GM12878 (cell line): ENCODE measurements at regions not wholly inside any gene's neighbourhood (a gene's known extent, or its start where the extent isn't known, plus 50 kb on each side); places are given as distances from the start of the nearest gene placed in this dataset.

Source experiments
- ATAC-seq: fragments of 200-7000 bp; cut with Tn5 transposase; 3 replicates; pipeline ENCODE4 v1.9.1; 2020; ENCODE audit warnings: mild to moderate bottlenecking, moderate library complexity
- BruUV-seq: library from RNA; stranded (reverse); fragments of 400-500 nt; replicated peaks from 2 replicates; lab custom pipeline; 2021; lab: Mats Ljungman, UMichigan
- CTCF ChIA-PET: fragments of 300-600 bp; sonication (Branson Sonifier 250); formaldehyde crosslinking; extraction: SDS; loops from one replicate; lab custom pipeline; 2021; ENCODE audit warnings: inconsistent platforms; lab: Yijun Ruan, JAX
- POLR2A ChIA-PET: fragments of 350-600 bp; formaldehyde crosslinking; extraction: SDS; loops from one replicate; lab custom pipeline; 2021; ENCODE audit warnings: inconsistent platforms; lab: Charles Lee
- RAD21 ChIA-PET: fragments of 300-600 bp; sonication (Branson Sonifier 250); formaldehyde crosslinking; loops from one replicate; lab custom pipeline; 2023; ENCODE audit warnings: antibody characterized with exemption; ENCODE audit not compliant: unreplicated experiment; lab: Charles Lee
- SMC1A ChIA-PET: fragments of 300-600 bp; sonication (Branson Sonifier 250); formaldehyde crosslinking; loops from one replicate; lab custom pipeline; 2023; ENCODE audit not compliant: unreplicated experiment, uncharacterized antibody; lab: Charles Lee
- DNase-seq: peaks from one replicate; pipeline ENCODE4 v3.0.0-alpha.2; 2011; ENCODE audit warnings: low read depth, low spot score
- FAIRE-seq: peaks from 3 replicates; lab custom pipeline; 2011; peaks lifted over from hg19 to GRCh38; lab: Jason Lieb, UNC
- H2AFZ ChIP-seq: 2 replicates; pipeline ENCODE4 v1.6.0; 2011; ENCODE audit warnings: low read depth, low read length, control low read depth; ENCODE audit not compliant: control insufficient read depth
- H3K27ac ChIP-seq: 2 replicates; pipeline ENCODE4 v1.5.1; 2011; ENCODE audit warnings: control low read depth; ENCODE audit not compliant: control insufficient read depth, insufficient read depth
- H3K27me3 ChIP-seq, 2 experiments: replicated peaks in 1 of 2; 2 replicates each; pipeline versions ENCODE4 v1.6.0 to v1.6.1; 2011; ENCODE audit warnings: low read length in 1 of 2; ENCODE audit not compliant: control insufficient read depth in 2 of 2, insufficient read depth in 2 of 2
- H3K36me3 ChIP-seq, 2 experiments: 2 replicates each; pipeline ENCODE4 v1.5.1; 2011; ENCODE audit warnings: low read length in 1 of 2; ENCODE audit not compliant: control insufficient read depth in 2 of 2, insufficient read depth in 2 of 2
- H3K4me1 ChIP-seq: 2 replicates; pipeline ENCODE4 v1.6.1; 2011; ENCODE audit warnings: mild to moderate bottlenecking, low read length, moderate library complexity, mixed read lengths; ENCODE audit not compliant: control insufficient read depth, insufficient read depth
- H3K4me2 ChIP-seq: 2 replicates; pipeline ENCODE4 v1.6.0; 2011; ENCODE audit warnings: control low read depth; ENCODE audit not compliant: control insufficient read depth, insufficient read depth
- H3K4me3 ChIP-seq: fragments of 200-600 bp; sonication (generic); 2 replicates; pipeline ENCODE4 v1.5.1; 2016
- H3K79me2 ChIP-seq: 2 replicates; pipeline ENCODE4 v1.6.0; 2011; ENCODE audit warnings: low read length; ENCODE audit not compliant: control insufficient read depth, insufficient read depth
- H3K9ac ChIP-seq: 2 replicates; pipeline ENCODE4 v1.8.0; 2011; ENCODE audit warnings: low read length, control low read depth, mixed read lengths; ENCODE audit not compliant: control insufficient read depth, insufficient read depth
- H3K9me3 ChIP-seq: replicated peaks from 3 replicates; pipeline ENCODE4 v1.5.1; 2011; ENCODE audit warnings: mild to moderate bottlenecking, low read length; ENCODE audit not compliant: control insufficient read depth, insufficient read depth
- H4K20me1 ChIP-seq: 2 replicates; pipeline ENCODE4 v1.6.0; 2011; ENCODE audit not compliant: control insufficient read depth, insufficient read depth
- CBFB ChIP-seq: IDR thresholded peaks from 2 replicates; pipeline ENCODE4 v1.6.1; 2016; ENCODE audit warnings: antibody characterized with exemption, low read depth
- HDAC6 ChIP-seq: fragments of 200-600 bp; sonication (generic); IDR thresholded peaks from one replicate; pipeline ENCODE4 v1.8.0; 2017; ENCODE audit warnings: antibody characterized with exemption; ENCODE audit not compliant: unreplicated experiment
- IRF4 ChIP-seq: IDR thresholded peaks from 2 replicates; pipeline ENCODE4 v1.6.1; 2011; ENCODE audit warnings: low read depth, low read length
- KDM1A ChIP-seq: fragments of 200-600 bp; sonication (generic); IDR thresholded peaks from 2 replicates; pipeline ENCODE4 v1.6.1; 2016; ENCODE audit warnings: borderline replicate concordance
- MYB ChIP-seq: fragments of 150-350 bp; IDR thresholded peaks from 2 replicates; pipeline ENCODE4 v1.6.1; 2014; ENCODE audit warnings: mild to moderate bottlenecking, low read depth, low read length, borderline replicate concordance
- NBN ChIP-seq: fragments of 450-650 bp; IDR thresholded peaks from 2 replicates; pipeline ENCODE4 v1.6.1; 2016
- RBBP5 ChIP-seq: fragments of 200-600 bp; sonication (generic); conservative IDR thresholded peaks from 2 replicates; pipeline ENCODE4 v1.6.1; 2016
- SIX5 ChIP-seq: IDR thresholded peaks from 2 replicates; pipeline ENCODE4 v1.6.1; 2011; ENCODE audit warnings: mild to moderate bottlenecking, low read depth, low read length, moderate library complexity; ENCODE audit not compliant: severe bottlenecking
- SMAD5 ChIP-seq: IDR thresholded peaks from 2 replicates; pipeline ENCODE4 v1.6.1; 2016; ENCODE audit warnings: antibody characterized with exemption, low read depth
- TARDBP ChIP-seq: IDR thresholded peaks from 2 replicates; pipeline ENCODE4 v1.6.1; 2016; ENCODE audit warnings: borderline replicate concordance
- YBX1 ChIP-seq: fragments of 450-650 bp; IDR thresholded peaks from 2 replicates; pipeline ENCODE4 v1.6.1; 2016; ENCODE audit warnings: antibody characterized with exemption
- ZNF384 ChIP-seq: IDR thresholded peaks from 2 replicates; pipeline ENCODE4 v1.6.1; 2012; ENCODE audit warnings: low read depth, mild to moderate bottlenecking, low read length, improper control_type of control experiment, borderline replicate concordance
- WGBS: methylation state at CpG from one replicate; pipeline ENCODE4 v1.1.6; 2016; ENCODE audit warnings: low lambda C conversion rate; ENCODE audit not compliant: insufficient replicate concordance, insufficient coverage; ENCODE audit errors: missing lambda C conversion rate; 5-methylcytosine and 5-hydroxymethylcytosine counted together
- in situ Hi-C: fragments of 300-500 bp; cut with MboI; formaldehyde crosslinking; loops from 9 replicates; pipeline ENCODE4 v1.14.3; 2018; ENCODE audit warnings: mixed read lengths
- intact Hi-C: fragments of 100-400 bp; cut with micrococcal nuclease; formaldehyde crosslinking; loops from one replicate; pipeline ENCODE4 v1.14.2; 2022; ENCODE audit not compliant: unreplicated experiment
- TF ChIP-seq, protein P1 (sequence below): fragments of 150-350 bp; IDR thresholded peaks from 2 replicates; pipeline ENCODE4 v1.6.1; 2014; ENCODE audit warnings: mild to moderate bottlenecking, low read depth, low read length
- TF ChIP-seq, protein P2 (sequence below): fragments of 450-650 bp; IDR thresholded peaks from 2 replicates; pipeline ENCODE4 v1.6.1; 2017; ENCODE audit warnings: mild to moderate bottlenecking, low read depth, inconsistent platforms; ENCODE audit not compliant: poor library complexity, severe bottlenecking
- TF ChIP-seq, protein P3 (sequence below): IDR thresholded peaks from 2 replicates; pipeline ENCODE4 v1.6.1; 2011; ENCODE audit warnings: low read depth, low read length, improper control_type of control experiment, borderline replicate concordance

DNA sequence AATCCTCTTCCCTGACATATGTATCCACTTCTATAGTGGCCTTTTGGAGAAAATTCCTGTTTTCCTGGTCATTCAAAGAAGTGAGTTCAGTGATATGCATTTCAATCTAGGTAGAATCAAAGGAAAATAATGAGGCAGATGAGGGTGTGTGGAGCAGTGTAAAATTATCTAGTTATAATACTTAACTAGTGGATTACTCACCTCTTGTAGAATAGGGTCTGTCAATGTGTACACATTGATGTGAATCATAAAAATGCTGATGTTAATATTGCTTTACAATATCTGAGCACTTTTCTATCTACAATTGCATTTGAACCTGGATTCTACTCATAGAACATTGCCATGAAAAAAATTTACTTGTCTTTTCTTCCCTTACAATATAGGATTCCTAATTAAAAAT is 293.5 kb downstream of the GBA3 start:
- ATAC-seq (no peak), DNase-seq (no peak), FAIRE-seq (no peak)
- intact Hi-C loops (no loop called here), in situ Hi-C loops (no loop called here)
- H3K4me3 ChIP-seq, result no peak overlapping the region
- H3K36me3 ChIP-seq, result no peaks in the 10 kb centered on the region
- ChIA-PET POLR2A (no interaction called here), SMC1A (interaction anchor here (1.0 kb wide), 1 partner anchor 15 kb away, joined by 4 read pairs; no protein-coding TSS in a partner anchor), RAD21 (no interaction called here), CTCF (no interaction called here)
- no peak overlapping the region for H3K4me2 ChIP-seq
- no peaks in the 10 kb centered on the region for H4K20me1 ChIP-seq
- H3K9ac ChIP-seq, result no peak overlapping the region
- H3K79me2 ChIP-seq, result no peaks in the 10 kb centered on the region
- H2AFZ ChIP-seq, result no peak overlapping the region
- no peak overlapping the region for H3K27ac ChIP-seq
- TF ChIP-seq, protein P1, sequence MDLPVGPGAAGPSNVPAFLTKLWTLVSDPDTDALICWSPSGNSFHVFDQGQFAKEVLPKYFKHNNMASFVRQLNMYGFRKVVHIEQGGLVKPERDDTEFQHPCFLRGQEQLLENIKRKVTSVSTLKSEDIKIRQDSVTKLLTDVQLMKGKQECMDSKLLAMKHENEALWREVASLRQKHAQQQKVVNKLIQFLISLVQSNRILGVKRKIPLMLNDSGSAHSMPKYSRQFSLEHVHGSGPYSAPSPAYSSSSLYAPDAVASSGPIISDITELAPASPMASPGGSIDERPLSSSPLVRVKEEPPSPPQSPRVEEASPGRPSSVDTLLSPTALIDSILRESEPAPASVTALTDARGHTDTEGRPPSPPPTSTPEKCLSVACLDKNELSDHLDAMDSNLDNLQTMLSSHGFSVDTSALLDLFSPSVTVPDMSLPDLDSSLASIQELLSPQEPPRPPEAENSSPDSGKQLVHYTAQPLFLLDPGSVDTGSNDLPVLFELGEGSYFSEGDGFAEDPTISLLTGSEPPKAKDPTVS, result no peak
- TF ChIP-seq SIX5, result no peak
- TF ChIP-seq ZNF384, result no peak
- TF ChIP-seq YBX1, result no peak
- no peak for TF ChIP-seq NBN
- no peak for TF ChIP-seq MYB
- no peaks in the 10 kb centered on the region for H3K27me3 ChIP-seq
- no peaks in the 10 kb centered on the region for H3K4me1 ChIP-seq
- no TSS peak for BruUV-seq
- no peaks in the 10 kb centered on the region for H3K9me3 ChIP-seq

DNA sequence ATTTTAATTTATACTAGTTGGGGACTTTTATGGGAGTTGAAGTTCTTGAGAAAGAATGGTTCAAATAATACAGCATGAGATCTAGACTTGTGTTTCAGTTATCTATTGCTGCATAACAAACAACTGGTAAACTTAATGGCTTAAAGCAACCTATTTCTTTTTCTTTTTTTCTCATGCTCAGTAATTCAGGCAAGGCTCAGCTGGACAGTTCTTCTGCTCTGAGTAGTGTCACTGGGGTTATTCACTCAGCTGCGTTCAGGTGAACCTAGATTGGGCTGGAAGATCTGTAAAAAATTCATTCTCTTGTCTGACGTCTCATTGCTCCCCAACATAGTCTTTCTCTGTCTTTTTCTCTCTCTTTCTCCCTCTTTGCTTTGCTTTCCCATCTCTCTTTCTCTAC is 291.7 kb downstream of the GBA3 start:
- no peaks in the 10 kb centered on the region for H3K27me3 ChIP-seq
- H3K9me3 ChIP-seq, result no peaks in the 10 kb centered on the region
- no peaks in the 10 kb centered on the region for H3K36me3 ChIP-seq
- WGBS, result 8% methylated on average over 2 of the region's 2 CpGs
- no peak overlapping the region for H3K9ac ChIP-seq
- ChIA-PET RAD21 (no interaction called here), CTCF (no interaction called here), POLR2A (no interaction called here), SMC1A (no interaction called here)
- no peak for ATAC-seq
- no TSS peak for BruUV-seq
- H3K4me1 ChIP-seq, result no peaks in the 10 kb centered on the region
- H4K20me1 ChIP-seq, result no peaks in the 10 kb centered on the region
- no peak overlapping the region for H3K4me2 ChIP-seq
- intact Hi-C loops, result no loop called here
- in situ Hi-C loops, result no loop called here
- no peaks in the 10 kb centered on the region for H3K79me2 ChIP-seq
- no peak overlapping the region for H2AFZ ChIP-seq
- H3K27ac ChIP-seq, result no peak overlapping the region
- no peak for DNase-seq
- no peak overlapping the region for H3K4me3 ChIP-seq
- no peak for FAIRE-seq
- TF ChIP-seq RBBP5 (no peak), CBFB (no peak), SMAD5 (no peak), IRF4 (no peak), TARDBP (no peak), HDAC6 (no peak), KDM1A (no peak)
- TF ChIP-seq, protein P2, sequence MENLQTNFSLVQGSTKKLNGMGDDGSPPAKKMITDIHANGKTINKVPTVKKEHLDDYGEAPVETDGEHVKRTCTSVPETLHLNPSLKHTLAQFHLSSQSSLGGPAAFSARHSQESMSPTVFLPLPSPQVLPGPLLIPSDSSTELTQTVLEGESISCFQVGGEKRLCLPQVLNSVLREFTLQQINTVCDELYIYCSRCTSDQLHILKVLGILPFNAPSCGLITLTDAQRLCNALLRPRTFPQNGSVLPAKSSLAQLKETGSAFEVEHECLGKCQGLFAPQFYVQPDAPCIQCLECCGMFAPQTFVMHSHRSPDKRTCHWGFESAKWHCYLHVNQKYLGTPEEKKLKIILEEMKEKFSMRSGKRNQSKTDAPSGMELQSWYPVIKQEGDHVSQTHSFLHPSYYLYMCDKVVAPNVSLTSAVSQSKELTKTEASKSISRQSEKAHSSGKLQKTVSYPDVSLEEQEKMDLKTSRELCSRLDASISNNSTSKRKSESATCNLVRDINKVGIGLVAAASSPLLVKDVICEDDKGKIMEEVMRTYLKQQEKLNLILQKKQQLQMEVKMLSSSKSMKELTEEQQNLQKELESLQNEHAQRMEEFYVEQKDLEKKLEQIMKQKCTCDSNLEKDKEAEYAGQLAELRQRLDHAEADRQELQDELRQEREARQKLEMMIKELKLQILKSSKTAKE, result no peak
- TF ChIP-seq, protein P3, sequence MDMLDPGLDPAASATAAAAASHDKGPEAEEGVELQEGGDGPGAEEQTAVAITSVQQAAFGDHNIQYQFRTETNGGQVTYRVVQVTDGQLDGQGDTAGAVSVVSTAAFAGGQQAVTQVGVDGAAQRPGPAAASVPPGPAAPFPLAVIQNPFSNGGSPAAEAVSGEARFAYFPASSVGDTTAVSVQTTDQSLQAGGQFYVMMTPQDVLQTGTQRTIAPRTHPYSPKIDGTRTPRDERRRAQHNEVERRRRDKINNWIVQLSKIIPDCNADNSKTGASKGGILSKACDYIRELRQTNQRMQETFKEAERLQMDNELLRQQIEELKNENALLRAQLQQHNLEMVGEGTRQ, result no peak
